ENCODE measurements at regions not wholly inside any gene's neighbourhood (a gene's known extent, or its start where the extent isn't known, plus 50 kb on each side); places are given as distances from the start of the nearest gene placed in this dataset.

DNA sequence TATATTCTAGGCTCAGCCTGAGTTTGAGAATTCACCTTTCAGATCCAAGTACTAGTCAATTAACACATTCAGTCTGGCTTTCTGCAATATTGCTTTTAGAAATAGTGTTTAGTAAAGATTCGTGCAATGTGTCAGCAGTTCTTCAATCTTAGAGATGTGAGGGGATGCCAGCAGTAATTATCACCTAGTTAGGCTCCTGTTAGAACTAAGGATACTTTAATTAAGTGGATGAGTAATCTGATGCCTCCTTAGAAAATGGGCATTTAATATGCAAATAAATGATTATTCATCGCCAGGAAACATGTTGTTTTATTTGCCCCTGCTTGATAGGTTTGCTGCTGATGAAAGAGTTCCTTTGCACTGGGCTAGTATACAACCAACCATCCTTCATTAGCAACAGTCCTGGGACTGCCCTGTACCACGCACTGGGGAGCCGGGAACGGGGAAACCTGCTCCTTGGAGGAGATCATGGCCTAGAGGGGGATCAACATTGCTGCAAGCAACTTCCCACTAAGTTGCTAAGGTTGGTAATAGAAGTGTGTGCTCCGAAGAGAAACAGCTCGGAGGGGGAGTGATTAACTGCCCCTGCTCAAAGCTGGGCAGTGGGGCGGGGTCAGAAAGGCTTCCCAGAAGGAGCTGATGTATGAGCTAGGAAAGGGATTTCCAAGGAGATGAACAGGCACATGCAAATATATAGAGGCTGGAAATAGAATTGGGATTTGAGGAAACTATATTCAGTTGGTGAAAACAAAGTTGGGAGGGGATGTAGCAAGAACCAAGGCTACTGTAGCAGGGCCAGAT is 231.8 kb downstream of the DRD1 start:
- no peak overlapping the region for H3K4me3 ChIP-seq (ENCODE audit: low read depth, low read length)
- DNase-seq (ENCODE audit: low read depth), result no peak

GRCh38 chr5:175207321-175208040 is 236.5 kb downstream of the DRD1 start:
- no peak for DNase-seq (ENCODE audit: low read depth)
- no peak overlapping the region for H3K4me3 ChIP-seq (ENCODE audit: low read depth, low read length)

DNA sequence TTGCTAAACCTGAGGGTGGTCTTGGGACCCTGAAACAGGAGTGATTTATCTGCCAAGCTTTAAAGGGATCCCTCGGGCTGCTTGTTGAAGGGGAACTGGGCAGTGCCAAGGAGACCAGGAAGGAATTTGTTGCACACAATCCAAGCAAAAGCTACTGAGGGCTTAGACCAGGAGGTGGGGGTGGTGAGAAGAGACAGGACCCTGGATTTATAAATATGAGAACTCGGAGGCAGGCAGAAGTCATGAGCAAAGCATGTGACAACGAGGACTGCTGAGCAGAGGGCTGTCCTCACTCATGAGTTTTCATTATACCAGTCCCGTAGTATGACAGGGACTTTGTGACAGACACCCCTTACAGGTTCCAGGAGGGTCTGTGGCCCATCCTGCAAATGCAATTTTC is 237.3 kb downstream of the DRD1 start:
- H3K4me3 ChIP-seq (ENCODE audit: low read depth, low read length), result no peak overlapping the region
- DNase-seq (ENCODE audit: low read depth), result no peak

GRCh38 chr5:175202463-175203068 is 241.4 kb downstream of the DRD1 start:
- DNase-seq (ENCODE audit: low read depth), result no peak
- H3K4me3 ChIP-seq (ENCODE audit: low read depth, low read length), result no peak overlapping the region

DNA sequence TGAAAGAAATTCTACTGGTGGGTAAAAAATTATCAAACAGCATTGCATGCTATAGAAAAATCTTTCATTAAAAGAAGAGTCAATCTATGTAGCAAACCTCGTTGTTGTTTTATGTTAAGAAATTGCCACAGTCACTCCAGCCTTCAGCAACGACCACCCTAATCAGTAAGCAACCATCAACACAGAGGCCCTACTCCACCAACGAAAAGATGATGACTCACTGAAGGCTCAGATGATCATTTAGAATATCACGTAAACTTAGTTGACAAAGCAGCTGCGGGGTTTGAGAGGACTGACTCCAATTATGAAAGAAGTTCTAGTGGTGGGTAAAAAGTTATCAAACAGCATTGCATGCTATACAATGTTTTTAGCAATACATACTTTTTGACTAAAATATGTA is 242.6 kb downstream of the DRD1 start:
- no peak overlapping the region for H3K4me3 ChIP-seq (ENCODE audit: low read depth, low read length)
- no peak for DNase-seq (ENCODE audit: low read depth)

- H3K4me3 ChIP-seq (ENCODE audit: low read depth, low read length), result no peak overlapping the region
Observed at GRCh38 chr5:175195698-175196656, 248.0 kb downstream of the DRD1 start.

DNA sequence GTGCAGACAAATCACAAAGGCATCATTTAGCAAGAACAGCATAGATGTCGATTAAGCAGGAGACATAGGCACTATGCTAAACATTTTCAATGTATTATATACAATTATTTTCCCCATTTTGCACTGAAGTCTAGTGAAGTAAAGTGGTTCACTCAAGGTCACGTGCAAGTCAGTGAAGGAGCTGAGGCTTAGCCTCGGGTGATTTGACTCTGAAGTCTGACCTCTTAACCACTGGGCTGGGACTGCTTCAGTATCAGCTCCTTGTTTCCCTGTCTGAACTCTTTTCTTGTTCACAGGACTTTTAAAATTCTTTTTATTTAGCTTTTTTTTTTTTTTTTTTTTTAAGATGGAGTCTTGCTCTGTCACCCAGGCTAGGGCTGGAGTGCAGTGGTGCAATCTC is 262.7 kb downstream of the DRD1 start:
- DNase-seq (ENCODE audit: low read depth), result no peak
- no peak overlapping the region for H3K4me3 ChIP-seq (ENCODE audit: low read depth, low read length)

More at GRCh38 chr5:175195698-175196656, 248.0 kb downstream of the DRD1 start:
- no peak for DNase-seq (ENCODE audit: low read depth)

- DNase-seq (ENCODE audit: low read depth), result no peak
- no peak overlapping the region for H3K4me3 ChIP-seq (ENCODE audit: low read depth, low read length)
Observed at GRCh38 chr5:175170899-175171298, 273.1 kb downstream of the DRD1 start.

GRCh38 chr5:175168882-175169507 is 275.0 kb downstream of the DRD1 start:
- DNase-seq (ENCODE audit: low read depth), result no peak
- no peak overlapping the region for H3K4me3 ChIP-seq (ENCODE audit: low read depth, low read length)

- DNase-seq (ENCODE audit: low read depth), result no peak
- no peak overlapping the region for H3K4me3 ChIP-seq (ENCODE audit: low read depth, low read length)
Observed at GRCh38 chr5:175166026-175166425, 278.0 kb downstream of the DRD1 start.

DNA sequence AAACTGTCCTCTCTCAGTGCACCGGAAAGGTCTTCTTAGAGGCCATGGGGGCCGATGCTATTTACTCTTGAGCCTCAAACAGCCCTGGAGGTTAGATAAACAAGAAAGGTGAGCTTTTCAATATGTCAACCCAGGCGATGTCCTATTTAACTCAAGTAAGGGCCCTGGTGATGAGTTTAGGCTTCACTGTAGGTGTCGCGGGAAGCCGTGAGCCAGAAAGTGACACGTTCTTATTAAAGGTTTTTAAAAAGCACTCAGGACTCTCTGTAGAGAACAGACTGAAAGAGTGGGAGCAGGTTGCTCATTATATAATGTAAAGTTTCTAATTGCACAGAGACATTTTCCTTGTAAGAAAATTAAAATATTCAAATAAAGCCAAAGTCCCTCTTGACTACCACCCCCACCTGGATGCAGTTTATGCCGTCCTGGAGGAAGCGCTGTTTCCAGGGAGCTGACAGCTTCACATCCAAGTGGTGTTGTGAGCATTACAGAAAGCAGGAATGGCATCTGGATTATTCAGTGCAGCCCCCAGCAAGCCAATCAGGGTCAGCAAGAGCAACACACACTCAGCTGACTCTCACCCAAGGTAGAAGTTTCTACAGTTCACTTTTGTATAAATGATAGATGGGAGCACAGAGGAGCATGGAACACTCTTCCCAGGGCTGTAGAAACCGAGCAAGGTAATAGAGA is 280.3 kb downstream of the DRD1 start:
- no peak for DNase-seq (ENCODE audit: low read depth)
- H3K4me3 ChIP-seq (ENCODE audit: low read depth, low read length), result no peak overlapping the region

DNA sequence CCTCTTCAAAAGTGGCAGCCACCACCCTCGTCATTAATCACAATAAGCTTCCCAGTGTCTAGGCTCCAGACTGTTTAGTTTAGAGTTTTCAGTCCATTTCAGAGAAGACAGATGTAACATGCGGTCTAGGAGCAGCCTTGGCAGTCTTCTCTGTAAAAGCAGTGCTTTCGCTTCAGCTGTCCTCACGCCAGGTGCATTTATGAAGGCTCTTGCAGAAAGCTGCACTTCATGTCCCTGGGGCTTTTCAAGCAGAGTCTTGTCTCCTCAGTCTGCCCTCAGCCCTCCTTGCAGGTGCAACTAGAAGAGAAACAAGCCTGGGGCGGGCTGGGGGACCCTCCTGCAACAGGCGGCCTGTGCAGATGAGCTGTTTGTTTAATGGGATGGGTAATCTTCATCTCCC is 281.9 kb downstream of the DRD1 start:
- DNase-seq (ENCODE audit: low read depth), result no peak
- H3K4me3 ChIP-seq (ENCODE audit: low read depth, low read length), result no peak overlapping the region

DNA sequence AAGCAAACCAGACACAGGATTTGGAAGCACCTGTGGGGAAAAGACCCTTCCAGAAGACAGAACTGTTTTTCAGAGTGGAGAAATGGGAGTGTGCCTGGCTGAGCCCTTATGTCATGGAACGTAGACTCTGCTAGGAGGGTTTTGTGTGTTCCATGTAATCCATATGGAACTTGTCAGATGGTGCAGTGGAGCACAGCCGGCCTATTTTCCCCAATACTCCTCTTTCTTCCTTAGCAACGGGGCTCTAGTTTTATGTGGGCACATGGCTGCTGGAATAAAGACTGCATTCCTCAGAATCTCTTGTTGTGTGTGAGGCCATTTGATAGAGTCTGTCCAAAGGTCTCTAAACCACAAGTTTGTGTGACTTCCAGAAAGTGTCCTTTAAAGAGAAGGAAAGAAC is 284.0 kb downstream of the DRD1 start:
- DNase-seq (ENCODE audit: low read depth), result no peak
- H3K4me3 ChIP-seq (ENCODE audit: low read depth, low read length), result no peak overlapping the region

DNA sequence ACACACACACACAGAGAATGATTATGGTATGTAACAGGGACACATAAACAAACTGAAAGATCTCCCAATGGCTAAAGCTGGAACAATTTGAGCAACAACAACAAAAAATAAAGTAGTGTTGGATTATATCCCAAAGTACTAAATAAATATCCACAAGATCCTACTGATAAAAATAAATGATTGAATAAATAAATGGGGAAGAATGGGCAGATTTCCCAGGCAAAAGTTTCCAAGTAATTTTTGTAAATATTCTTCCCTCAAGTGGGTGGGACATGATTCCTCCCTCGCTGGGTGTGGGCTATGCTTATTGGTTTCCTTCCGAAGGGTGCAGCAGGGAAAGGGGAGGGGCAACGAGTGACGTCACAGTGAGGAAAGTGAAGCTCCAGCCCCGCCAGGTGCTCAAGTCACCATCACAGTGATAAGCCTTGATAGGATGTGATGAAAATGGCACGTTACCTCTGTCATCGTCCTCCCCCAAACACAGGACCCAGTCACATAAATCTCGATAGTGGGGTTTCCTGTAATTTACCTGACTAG is 295.3 kb downstream of the DRD1 start:
- DNase-seq (ENCODE audit: low read depth), result no peak
- no peak overlapping the region for H3K4me3 ChIP-seq (ENCODE audit: low read depth, low read length)

DNA sequence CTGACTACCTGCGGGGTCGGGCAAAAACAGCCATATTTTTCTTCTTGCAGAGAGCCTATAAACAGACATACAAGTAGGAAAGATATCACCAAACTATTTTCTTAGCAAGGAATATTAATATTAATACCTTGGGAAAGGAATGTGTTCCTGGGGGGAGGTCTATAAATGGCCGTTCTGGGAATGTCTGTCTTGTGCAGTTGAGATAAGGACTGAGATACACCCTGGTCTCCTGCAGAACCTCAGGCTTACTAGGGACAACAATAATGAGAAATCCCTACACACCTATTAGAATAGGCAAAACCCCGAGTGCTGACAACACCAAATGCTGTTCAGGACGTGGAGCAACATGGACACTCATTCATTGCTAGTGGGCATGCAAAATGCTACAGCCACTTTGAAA is 297.2 kb downstream of the DRD1 start:
- no peak for DNase-seq (ENCODE audit: low read depth)
- no peak overlapping the region for H3K4me3 ChIP-seq (ENCODE audit: low read depth, low read length)

DNA sequence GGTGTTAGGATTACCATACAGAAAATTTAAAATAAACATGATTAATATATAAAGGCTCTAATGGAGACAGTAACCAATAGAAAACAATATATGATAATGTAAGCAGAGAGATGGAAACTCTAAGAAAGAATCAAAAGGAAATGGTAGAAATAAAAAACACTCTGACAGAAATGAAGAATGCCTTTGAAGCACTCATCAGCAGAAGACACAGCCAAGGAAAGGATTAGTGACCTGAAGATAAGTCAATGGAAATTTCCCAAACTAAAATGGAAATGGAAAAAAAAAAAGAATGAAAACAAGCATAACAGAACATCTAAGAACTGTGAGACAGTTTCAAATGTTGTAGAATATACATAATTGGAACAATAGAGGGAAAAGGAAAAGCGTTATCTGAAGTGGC is 302.6 kb downstream of the DRD1 start:
- no peak for DNase-seq (ENCODE audit: low read depth)
- H3K4me3 ChIP-seq (ENCODE audit: low read depth, low read length), result no peak overlapping the region

- no peak for DNase-seq (ENCODE audit: low read depth)
- H3K4me3 ChIP-seq (ENCODE audit: low read depth, low read length), result no peak overlapping the region
Observed at GRCh38 chr5:175133185-175133584, 310.8 kb downstream of the DRD1 start.

GRCh38 chr5:175131432-175131831 is 312.6 kb downstream of the DRD1 start:
- no peak for DNase-seq (ENCODE audit: low read depth)
- no peak overlapping the region for H3K4me3 ChIP-seq (ENCODE audit: low read depth, low read length)
